Endothelial cell of umbilical vein (primary cell): ENCODE measurements at regions not wholly inside any gene's neighbourhood (a gene's known extent, or its start where the extent isn't known, plus 50 kb on each side); places are given as distances from the start of the nearest gene placed in this dataset.

Experiments used
- BruUV-seq: library from RNA; stranded (reverse); fragments of 400-500 nt; replicated peaks from 2 replicates; lab custom pipeline; 2021; lab: Mats Ljungman, UMichigan
- CTCF ChIA-PET: fragments of 300-600, 350-600 bp; sonication (Branson Sonifier 250); formaldehyde crosslinking; loops from one replicate; lab custom pipeline; 2021; ENCODE audit warnings: antibody characterized with exemption, inconsistent platforms; lab: Charles Lee
- POLR2A ChIA-PET: fragments of 300-600, 350-600 bp; sonication (Branson Sonifier 250); formaldehyde crosslinking; loops from one replicate; lab custom pipeline; 2021; ENCODE audit warnings: antibody characterized with exemption, inconsistent platforms; lab: Charles Lee
- DNase-seq: peaks from one replicate; pipeline ENCODE4 v3.0.0-alpha.2; 2011; ENCODE audit warnings: low read depth, low spot score
- FAIRE-seq: peaks from 2 replicates; lab custom pipeline; 2011; peaks lifted over from hg19 to GRCh38; lab: Jason Lieb, UNC
- H2AFZ ChIP-seq: 2 replicates; pipeline ENCODE4 v1.6.0; 2012; ENCODE audit warnings: low read depth, low read length, control low read depth, inconsistent platforms
- H3K27ac ChIP-seq: 2 replicates; pipeline ENCODE4 v1.5.1; 2011; ENCODE audit warnings: low read depth, mild to moderate bottlenecking, control low read depth, low read length, moderate library complexity; ENCODE audit not compliant: insufficient read depth
- H3K27me3 ChIP-seq, 2 experiments: 2 replicates each; pipeline versions ENCODE4 v1.6.0 to v1.6.1; 2011; ENCODE audit warnings: low read length in 2 of 2, mixed read lengths in 1 of 2; ENCODE audit not compliant: control insufficient read depth in 2 of 2, insufficient read depth in 2 of 2
- H3K36me3 ChIP-seq, 2 experiments: 2 replicates in 1 of 2; 3 replicates in 1 of 2; pipeline ENCODE4 v1.5.1; 2011; ENCODE audit warnings: low read length in 2 of 2, mild to moderate bottlenecking in 1 of 2, moderate library complexity in 1 of 2; ENCODE audit not compliant: control insufficient read depth in 2 of 2, insufficient read depth in 2 of 2; ENCODE audit errors: extremely low read depth in 1 of 2
- H3K4me1 ChIP-seq: 3 replicates; pipeline ENCODE4 v1.5.1; 2011; ENCODE audit warnings: mild to moderate bottlenecking, low read length; ENCODE audit not compliant: control insufficient read depth, insufficient read depth; ENCODE audit errors: extremely low read depth
- H3K4me2 ChIP-seq: 2 replicates; pipeline ENCODE4 v1.6.1; 2011; ENCODE audit warnings: low read length, control low read depth, mixed read lengths; ENCODE audit not compliant: insufficient read depth
- H3K4me3 ChIP-seq, 3 experiments: fragments of 200-600 bp in 1 of 3; sonication (generic), shearing (Covaris generic) in 1 of 3; replicated peaks in 1 of 3; 2 replicates each; pipeline ENCODE4 v1.5.1; 2011 to 2016; ENCODE audit warnings: control low read depth in 3 of 3, low read length in 3 of 3, mild to moderate bottlenecking in 2 of 3, inconsistent platforms in 1 of 3, low read depth in 1 of 3, moderate library complexity in 1 of 3; ENCODE audit not compliant: insufficient read depth in 1 of 3
- H3K79me2 ChIP-seq: 2 replicates; pipeline ENCODE4 v1.6.0; 2012; ENCODE audit warnings: low read length, inconsistent platforms; ENCODE audit not compliant: control insufficient read depth, insufficient read depth
- H3K9ac ChIP-seq: replicated peaks from 2 replicates; pipeline ENCODE3; 2011; ENCODE audit warnings: low read length, control low read depth; ENCODE audit not compliant: insufficient read depth; ENCODE audit errors: extremely low read depth
- H3K9me1 ChIP-seq: replicated peaks from 3 replicates; pipeline ENCODE4 v1.6.0; 2011; ENCODE audit warnings: mild to moderate bottlenecking, low read length; ENCODE audit not compliant: control insufficient read depth, insufficient read depth; ENCODE audit errors: extremely low read depth
- H3K9me3 ChIP-seq: replicated peaks from 2 replicates; pipeline ENCODE4 v1.5.1; 2012; ENCODE audit warnings: low read length, inconsistent platforms; ENCODE audit not compliant: control insufficient read depth, insufficient read depth
- H4K20me1 ChIP-seq: replicated peaks from 2 replicates; pipeline ENCODE3; 2011; ENCODE audit warnings: mild to moderate bottlenecking, low read length; ENCODE audit not compliant: control insufficient read depth, insufficient read depth; ENCODE audit errors: extremely low read depth
- CTCF ChIP-seq, 2 donors: IDR thresholded peaks; 1 replicate in 1 of 2; 2 replicates in 1 of 2; pipeline ENCODE4 v1.5.1; 2011; ENCODE audit warnings: low read length in 2 of 2, mild to moderate bottlenecking in 2 of 2, moderate library complexity in 2 of 2, control low read depth in 1 of 2, inconsistent platforms in 1 of 2, low read depth in 1 of 2; ENCODE audit not compliant: insufficient read depth in 1 of 2; ENCODE audit errors: extremely low read depth in 1 of 2
- EZH2 ChIP-seq: IDR thresholded peaks from 2 replicates; pipeline ENCODE4 v1.6.1; 2012; ENCODE audit warnings: borderline replicate concordance, low read depth, mild to moderate bottlenecking, moderate library complexity, low read length, inconsistent platforms; ENCODE audit not compliant: severe bottlenecking
- FOS ChIP-seq: IDR thresholded peaks from 2 replicates; pipeline ENCODE4 v1.6.1; 2011; ENCODE audit warnings: mild to moderate bottlenecking, low read length, moderate library complexity, borderline replicate concordance; ENCODE audit not compliant: insufficient read depth
- GATA2 ChIP-seq: IDR thresholded peaks from 2 replicates; pipeline ENCODE4 v1.7.0; 2011; ENCODE audit warnings: low read depth, mild to moderate bottlenecking, moderate library complexity, mixed read lengths, low read length; ENCODE audit not compliant: insufficient read length, insufficient read depth
- JUN ChIP-seq: IDR thresholded peaks from 2 replicates; pipeline ENCODE4 v1.6.1; 2011; ENCODE audit warnings: borderline replicate concordance, low read depth; ENCODE audit not compliant: insufficient read length, insufficient read depth
- MAX ChIP-seq: IDR thresholded peaks from 2 replicates; pipeline ENCODE4 v1.6.1; 2011; ENCODE audit not compliant: insufficient read depth, insufficient read length
- MYC ChIP-seq: IDR thresholded peaks from one replicate; pipeline ENCODE4 v1.6.1; 2011; ENCODE audit warnings: mild to moderate bottlenecking, low read depth, low read length
- POLR2A ChIP-seq: IDR thresholded peaks from 2 replicates; pipeline ENCODE4 v1.6.1; 2012; ENCODE audit warnings: low read depth, mild to moderate bottlenecking, control low read depth, low read length
- POLR2AphosphoS5 ChIP-seq: IDR thresholded peaks from 2 replicates; pipeline ENCODE4 v1.6.1; 2012; ENCODE audit warnings: low read depth, mild to moderate bottlenecking, control low read depth, low read length, moderate library complexity; ENCODE audit not compliant: insufficient read depth
- dilution Hi-C: fragments of 300-500 bp; cut with MboI; formaldehyde crosslinking; loops from one replicate; pipeline ENCODE4 v1.15.0; 2019; ENCODE audit warnings: low sequenced_read_pairs; ENCODE audit not compliant: extremely low pct_ligation_motif_present
- intact Hi-C: fragments of 100-400 bp; cut with micrococcal nuclease; formaldehyde crosslinking; loops from one replicate; pipeline ENCODE4 v1.10.0; 2022

- Histone ChIP-seq H3K9me1 (no peaks in the 10 kb centered on the region), H4K20me1 (no peaks in the 10 kb centered on the region), H3K4me3 (no peak overlapping the region), H3K27ac (no peak overlapping the region), H3K27me3 (no peaks in the 10 kb centered on the region), H3K4me2 (no peak overlapping the region), H3K9ac (no peak overlapping the region), H2AFZ (no peak overlapping the region), H3K79me2 (no peaks in the 10 kb centered on the region), H3K4me1 (peaks cover 5% of the 10 kb centered on the region), H3K9me3 (no peaks in the 10 kb centered on the region), H3K36me3 (no peaks in the 10 kb centered on the region)
- ChIA-PET CTCF (no interaction called here), POLR2A (interaction anchor here (0.7 kb wide), 1 partner anchor 990 kb away, joined by 3 read pairs; no protein-coding TSS in a partner anchor)
- BruUV-seq = no TSS peak
- TF ChIP-seq POLR2AphosphoS5 (no peak), GATA2 (no peak), MAX (no peak), POLR2A (no peak), FOS (no peak), CTCF (IDR thresholded peaks at IDR 0.05; ENCODE audit: extremely low read depth in 1 of 2, insufficient read depth in 1 of 2, low read depth in 1 of 2, low read length in 2 of 2) (no peak), JUN (no peak), EZH2 (no peak), MYC (no peak)
- FAIRE-seq (no peak), DNase-seq (no peak)
- dilution Hi-C loops = no loop called here
- intact Hi-C loops = no loop called here
Observed at GRCh38 chr6:26163427-26164119, 76.3 kb downstream of the HFE start.
